RKO (cell line): ENCODE measurements at regions not wholly inside any gene's neighbourhood (a gene's known extent, or its start where the extent isn't known, plus 50 kb on each side); places are given as distances from the start of the nearest gene placed in this dataset.
A peak's percentile ranks its signal among the peaks of the same experiment; 100 is the strongest.

Experiments
- DNase-seq: peaks from one replicate; pipeline ENCODE4 v3.0.0-alpha.2; 2016; ENCODE audit warnings: low spot score

- no peak for DNase-seq
Observed at GRCh38 chr3:81045976-81046375, 715.5 kb downstream of the GBE1 start.

GRCh38 chr3:81045246-81045645 lies 716.2 kb downstream of the GBE1 start:
- DNase-seq = no peak

GRCh38 chr3:81043660-81044199 lies 717.7 kb downstream of the GBE1 start:
- no peak for DNase-seq

GRCh38 chr3:81043009-81043408 lies 718.4 kb downstream of the GBE1 start:
- DNase-seq = no peak

GRCh38 chr3:81041331-81041730 lies 720.1 kb downstream of the GBE1 start:
- peak; percentile 58 for DNase-seq

GRCh38 chr3:81040107-81040506 lies 721.3 kb downstream of the GBE1 start:
- no peak for DNase-seq

GRCh38 chr3:81033684-81034083 lies 727.8 kb downstream of the GBE1 start:
- no peak for DNase-seq

- no peak for DNase-seq
Observed at GRCh38 chr3:81033185-81033584, 728.3 kb downstream of the GBE1 start.

GRCh38 chr3:81029861-81030260 lies 731.6 kb downstream of the GBE1 start:
- no peak for DNase-seq

- no peak for DNase-seq
Observed at GRCh38 chr3:81027344-81027743, 734.1 kb downstream of the GBE1 start.

- no peak for DNase-seq
Observed at GRCh38 chr3:81024560-81024959, 736.9 kb downstream of the GBE1 start.

- DNase-seq = no peak
Observed at GRCh38 chr3:81022339-81022738, 739.1 kb downstream of the GBE1 start.

- no peak for DNase-seq
Observed at GRCh38 chr3:81013360-81013759, 748.1 kb downstream of the GBE1 start.

GRCh38 chr3:81005992-81006391 lies 755.5 kb downstream of the GBE1 start:
- no peak for DNase-seq

- DNase-seq = no peak
Observed at GRCh38 chr3:81003817-81004216, 757.6 kb downstream of the GBE1 start.

- no peak for DNase-seq
Observed at GRCh38 chr3:81003008-81003645, 758.3 kb downstream of the GBE1 start.

- no peak for DNase-seq
Observed at GRCh38 chr3:80999481-80999880, 762.0 kb downstream of the GBE1 start.

- no peak for DNase-seq
Observed at GRCh38 chr3:80998022-80998421, 763.4 kb downstream of the GBE1 start.

- DNase-seq = no peak
Observed at GRCh38 chr3:80997622-80998021, 763.8 kb downstream of the GBE1 start.

GRCh38 chr3:80994767-80995166 lies 766.7 kb downstream of the GBE1 start:
- no peak for DNase-seq

- DNase-seq = no peak
Observed at GRCh38 chr3:80994085-80994665, 767.3 kb downstream of the GBE1 start.

- DNase-seq = no peak
Observed at GRCh38 chr3:80993241-80993945, 768.1 kb downstream of the GBE1 start.

- no peak for DNase-seq
Observed at GRCh38 chr3:80983753-80984152, 777.7 kb downstream of the GBE1 start.
